Prostate gland (tissue), 2 donors: ENCODE measurements at regions not wholly inside any gene's neighbourhood (a gene's known extent, or its start where the extent isn't known, plus 50 kb on each side); places are given as distances from the start of the nearest gene placed in this dataset.
"Not testable (repeated sequence)": the region's sequence is repeated elsewhere in the genome, so short reads cannot be mapped to it uniquely, and the experiment has no call there.

ENCODE experiments used
- CTCF ChIP-seq, 4 experiments: fragments of 200-600 bp in 2 of 4; fragments of 450-650 bp in 2 of 4; sonication (generic) in 2 of 4; IDR thresholded peaks; 1 replicate in 3 of 4; 2 replicates in 1 of 4; pipeline ENCODE4 v1.5.1; 2016 to 2019; ENCODE audit warnings: antibody characterized with exemption in 4 of 4, mild to moderate bottlenecking in 2 of 4, moderate library complexity in 2 of 4
- POLR2AphosphoS5 ChIP-seq: sonication (generic); formaldehyde crosslinking; IDR thresholded peaks from one replicate; pipeline ENCODE4 v1.6.1; 2017; ENCODE audit warnings: antibody characterized with exemption

GRCh38 chr21:28114986-28115385, 877.7 kb downstream of the LTN1 start:
- TF ChIP-seq CTCF (IDR thresholded peaks at IDR 0.05); POLR2AphosphoS5: not testable (repeated sequence)
